OCI-LY3 (cell line): ENCODE measurements at regions not wholly inside any gene's neighbourhood (a gene's known extent, or its start where the extent isn't known, plus 50 kb on each side); places are given as distances from the start of the nearest gene placed in this dataset.

Experiments used
- H2AFZ ChIP-seq: fragments of 200-600, 300-600 bp; shearing (Covaris generic); 2 replicates; pipeline ENCODE4 v1.6.0; 2014; ENCODE audit warnings: antibody characterized with exemption, low read depth, low read length
- H3K27ac ChIP-seq: fragments of 200-600, 300-600 bp; sonication (generic); 2 replicates; pipeline ENCODE4 v1.5.1; 2014; ENCODE audit warnings: mild to moderate bottlenecking, low read length, moderate library complexity, mixed read lengths
- H3K27me3 ChIP-seq: fragments of 200-600, 300-600 bp; sonication (generic); 2 replicates; pipeline ENCODE4 v1.6.1; 2014; ENCODE audit warnings: low read depth, low read length, mixed read lengths
- H3K36me3 ChIP-seq: fragments of 200-600, 300-600 bp; sonication (generic); replicated peaks from 2 replicates; pipeline ENCODE3; 2014; ENCODE audit warnings: low read depth, low read length, mixed read lengths
- H3K4me1 ChIP-seq: fragments of 300-600, 200-600 bp; sonication (generic); 2 replicates; pipeline ENCODE4 v1.6.1; 2014; ENCODE audit warnings: low read length, mixed read lengths
- H3K4me2 ChIP-seq: fragments of 200-600, 300-600 bp; sonication (generic); 2 replicates; pipeline ENCODE4 v1.6.1; 2014; ENCODE audit warnings: low read length, mixed read lengths
- H3K4me3 ChIP-seq: fragments of 300-600, 200-600 bp; sonication (generic); 2 replicates; pipeline ENCODE4 v1.5.1; 2014; ENCODE audit warnings: antibody characterized with exemption, mild to moderate bottlenecking, low read length, moderate library complexity
- H3K79me2 ChIP-seq: fragments of 300-600, 200-600 bp; shearing (Covaris generic); 2 replicates; pipeline ENCODE4 v1.6.1; 2014; ENCODE audit warnings: mild to moderate bottlenecking, low read length, mixed read lengths
- H3K9ac ChIP-seq: fragments of 300-600, 200-600 bp; shearing (Covaris generic); 2 replicates; pipeline ENCODE4 v1.6.0; 2014; ENCODE audit warnings: mild to moderate bottlenecking, low read length, moderate library complexity
- H3K9me3 ChIP-seq: fragments of 200-600, 300-600 bp; shearing (Covaris generic); 2 replicates; pipeline ENCODE4 v1.6.1; 2014; ENCODE audit warnings: low read length, mixed read lengths; ENCODE audit not compliant: insufficient read depth
- H4K20me1 ChIP-seq: fragments of 200-600, 300-600 bp; sonication (generic); 2 replicates; pipeline ENCODE4 v1.6.1; 2016; ENCODE audit warnings: low read length, mixed read lengths; ENCODE audit not compliant: insufficient read depth
- CTCF ChIP-seq: fragments of 200-600, 300-600 bp; sonication (generic); IDR thresholded peaks from 2 replicates; pipeline ENCODE4 v1.5.1; 2014; ENCODE audit warnings: antibody characterized with exemption, low read length, low read depth
- EZH2phosphoT487 ChIP-seq: fragments of 200-600 bp; shearing (Covaris generic); IDR thresholded peaks from 2 replicates; pipeline ENCODE4 v1.6.1; 2018; ENCODE audit warnings: antibody characterized with exemption, mixed run types, low read depth

GRCh38 chr13:50446611-50447010 lies 396.9 kb downstream of the DLEU7 start:
- Histone ChIP-seq H3K79me2 (no peaks in the 10 kb centered on the region), H4K20me1 (no peaks in the 10 kb centered on the region), H2AFZ (no peak overlapping the region), H3K27me3 (no peaks in the 10 kb centered on the region), H3K36me3 (no peaks in the 10 kb centered on the region), H3K27ac (no peak overlapping the region), H3K4me1 (no peaks in the 10 kb centered on the region), H3K4me2 (no peak overlapping the region), H3K9ac (no peak overlapping the region), H3K9me3 (no peaks in the 10 kb centered on the region), H3K4me3 (no peak overlapping the region)
- TF ChIP-seq EZH2phosphoT487 (no peak), CTCF (no peak)

- TF ChIP-seq EZH2phosphoT487: no peak
- no peak for TF ChIP-seq CTCF
- Histone ChIP-seq H3K4me2 (no peak overlapping the region), H3K4me1 (no peaks in the 10 kb centered on the region), H3K27ac (no peak overlapping the region), H3K9me3 (no peaks in the 10 kb centered on the region), H3K4me3 (no peak overlapping the region), H2AFZ (no peak overlapping the region), H4K20me1 (no peaks in the 10 kb centered on the region), H3K79me2 (no peaks in the 10 kb centered on the region), H3K9ac (no peak overlapping the region), H3K36me3 (no peaks in the 10 kb centered on the region), H3K27me3 (no peaks in the 10 kb centered on the region)
Measured at GRCh38 chr13:50448535-50448998, 394.9 kb downstream of the DLEU7 start.

- Histone ChIP-seq H2AFZ (no peak overlapping the region), H3K36me3 (no peaks in the 10 kb centered on the region), H3K4me1 (no peaks in the 10 kb centered on the region), H4K20me1 (no peaks in the 10 kb centered on the region), H3K79me2 (no peaks in the 10 kb centered on the region), H3K27ac (no peak overlapping the region), H3K9me3 (no peaks in the 10 kb centered on the region), H3K9ac (no peak overlapping the region), H3K27me3 (no peaks in the 10 kb centered on the region), H3K4me2 (no peak overlapping the region), H3K4me3 (no peak overlapping the region)
- TF ChIP-seq CTCF (no peak), EZH2phosphoT487 (no peak)
Measured at GRCh38 chr13:50449465-50449864, 394.0 kb downstream of the DLEU7 start.

GRCh38 chr13:50450279-50450678 lies 393.2 kb downstream of the DLEU7 start:
- Histone ChIP-seq H3K4me1 (no peaks in the 10 kb centered on the region), H3K4me3 (no peak overlapping the region), H4K20me1 (no peaks in the 10 kb centered on the region), H3K27ac (no peak overlapping the region), H3K9me3 (no peaks in the 10 kb centered on the region), H2AFZ (no peak overlapping the region), H3K36me3 (no peaks in the 10 kb centered on the region), H3K27me3 (no peaks in the 10 kb centered on the region), H3K4me2 (no peak overlapping the region), H3K79me2 (no peaks in the 10 kb centered on the region), H3K9ac (no peak overlapping the region)
- TF ChIP-seq EZH2phosphoT487: no peak
- TF ChIP-seq CTCF: no peak
